Adrenal gland (tissue), 5 donors: ENCODE measurements at regions not wholly inside any gene's neighbourhood (a gene's known extent, or its start where the extent isn't known, plus 50 kb on each side); places are given as distances from the start of the nearest gene placed in this dataset.

Source experiments
- CTCF ChIP-seq, 6 experiments: fragments of 450-650 bp in 4 of 6; fragments of 200-600 bp in 2 of 6; sonication (generic) in 1 of 6; IDR thresholded peaks; 1 replicate in 5 of 6; 2 replicates in 1 of 6; pipeline versions ENCODE4 v1.5.1 to v1.8.0; 2016 to 2021; ENCODE audit warnings: antibody characterized with exemption in 6 of 6, mild to moderate bottlenecking in 2 of 6, moderate library complexity in 1 of 6
- POLR2A ChIP-seq, 2 donors: fragments of 450-650 bp; IDR thresholded peaks; one replicate each; pipeline ENCODE4 v1.6.1; 2017; ENCODE audit warnings: antibody characterized with exemption in 2 of 2, mild to moderate bottlenecking in 2 of 2, moderate library complexity in 1 of 2
- donor health status: DM: no; HTN: no; CAD: no.

- TF ChIP-seq POLR2A (IDR thresholded peaks at IDR 0.05) = no peak
- TF ChIP-seq CTCF (IDR thresholded peaks at IDR 0.05) = no peak
These were observed 55.1 kb upstream of the PAGE4 start for GRCh38 chrX:49773993-49774392.
